ENCODE measurements at regions not wholly inside any gene's neighbourhood (a gene's known extent, or its start where the extent isn't known, plus 50 kb on each side); places are given as distances from the start of the nearest gene placed in this dataset.
"Not testable (repeated sequence)": the region's sequence is repeated elsewhere in the genome, so short reads cannot be mapped to it uniquely, and the experiment has no call there.

GRCh38 chr7:85710960-85711359 lies 524.1 kb upstream of the SEMA3D start:
- no peak for DNase-seq

GRCh38 chr7:85708221-85708620 lies 521.4 kb upstream of the SEMA3D start:
- no peak for DNase-seq

GRCh38 chr7:85705076-85705475 lies 518.2 kb upstream of the SEMA3D start:
- no peak for DNase-seq

- no peak for DNase-seq
These were observed 516.6 kb upstream of the SEMA3D start for GRCh38 chr7:85703251-85704010.

- no peak for DNase-seq
These were observed 515.5 kb upstream of the SEMA3D start for GRCh38 chr7:85702348-85702747.

- no peak for DNase-seq
These were observed 512.6 kb upstream of the SEMA3D start for GRCh38 chr7:85699482-85699881.

- DNase-seq, result no peak
These were observed 508.7 kb upstream of the SEMA3D start for GRCh38 chr7:85695533-85695932.

GRCh38 chr7:85695041-85695440 lies 508.2 kb upstream of the SEMA3D start:
- DNase-seq, result no peak

GRCh38 chr7:85693326-85693725 lies 506.5 kb upstream of the SEMA3D start:
- no peak for DNase-seq

GRCh38 chr7:85688712-85689111 lies 501.9 kb upstream of the SEMA3D start:
- no peak for DNase-seq

- DNase-seq, result no peak
These were observed 499.7 kb upstream of the SEMA3D start for GRCh38 chr7:85686401-85687181.

- DNase-seq, result no peak
These were observed 499.0 kb upstream of the SEMA3D start for GRCh38 chr7:85685901-85686300.

GRCh38 chr7:85682833-85683620 lies 496.2 kb upstream of the SEMA3D start:
- no peak for DNase-seq

GRCh38 chr7:85681241-85681640 lies 494.4 kb upstream of the SEMA3D start:
- no peak for DNase-seq

GRCh38 chr7:85675093-85675492 lies 488.2 kb upstream of the SEMA3D start:
- DNase-seq, result not testable (repeated sequence)

- DNase-seq, result no peak
These were observed 487.0 kb upstream of the SEMA3D start for GRCh38 chr7:85673876-85674275.

- DNase-seq, result no peak
These were observed 482.4 kb upstream of the SEMA3D start for GRCh38 chr7:85669225-85669624.

GRCh38 chr7:85664341-85664740 lies 477.5 kb upstream of the SEMA3D start:
- DNase-seq, result no peak

GRCh38 chr7:85659364-85659763 lies 472.5 kb upstream of the SEMA3D start:
- DNase-seq, result peak; percentile 51

- no peak for DNase-seq
These were observed 468.4 kb upstream of the SEMA3D start for GRCh38 chr7:85655252-85655651.

- DNase-seq, result no peak
These were observed 457.4 kb upstream of the SEMA3D start for GRCh38 chr7:85644272-85644671.

- no peak for DNase-seq
These were observed 454.5 kb upstream of the SEMA3D start for GRCh38 chr7:85641331-85641730.

- no peak for DNase-seq
These were observed 451.5 kb upstream of the SEMA3D start for GRCh38 chr7:85638394-85638793.

- no peak for DNase-seq
These were observed 448.1 kb upstream of the SEMA3D start for GRCh38 chr7:85634951-85635350.

Data from islet precursor cell (in vitro differentiated cells).